GM18526 (cell line): ENCODE measurements at regions not wholly inside any gene's neighbourhood (a gene's known extent, or its start where the extent isn't known, plus 50 kb on each side); places are given as distances from the start of the nearest gene placed in this dataset.

ENCODE experiments used
- POLR2A ChIP-seq: IDR thresholded peaks from 3 replicates; pipeline ENCODE4 v1.6.1; 2011; ENCODE audit not compliant: insufficient read length; ENCODE audit errors: extremely low read depth

DNA sequence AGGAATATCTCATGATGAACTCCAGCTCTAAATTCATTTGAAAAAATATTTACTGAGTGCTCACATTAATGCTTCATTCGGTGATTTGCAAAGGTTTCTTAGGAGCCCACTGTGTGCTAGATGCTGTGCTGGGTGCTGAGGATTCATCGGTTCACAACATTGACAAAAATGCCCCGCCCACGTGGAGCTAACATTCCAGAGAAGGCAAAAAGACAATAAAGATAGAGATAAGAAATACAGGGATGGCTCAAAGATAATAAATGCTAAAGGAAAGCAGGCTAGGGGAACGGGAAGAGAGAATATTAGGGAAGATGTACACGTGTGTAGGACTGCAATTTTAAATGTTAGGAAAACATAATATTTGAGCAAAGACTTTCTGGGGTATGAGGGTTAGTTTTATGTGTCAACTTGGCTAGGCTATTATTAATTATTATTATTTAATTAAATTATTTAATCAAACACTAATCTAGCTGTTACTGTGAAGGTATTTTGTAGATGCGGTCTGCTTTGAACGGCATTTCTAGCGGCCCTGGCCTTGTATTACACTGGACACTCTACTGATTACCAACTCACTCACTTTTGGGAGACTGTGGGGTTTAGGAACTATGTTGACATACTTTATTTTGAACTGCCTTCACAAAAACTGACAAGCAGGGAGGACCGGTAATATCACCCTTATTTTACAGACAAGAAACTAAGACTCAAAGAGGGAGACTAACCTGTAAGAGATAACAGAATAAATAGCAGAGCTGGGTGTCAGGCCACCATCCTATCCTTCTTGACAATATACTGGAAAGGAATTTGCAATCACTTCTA lies 61.9 kb upstream of the IRF2 start:
- TF ChIP-seq POLR2A: no peak

DNA sequence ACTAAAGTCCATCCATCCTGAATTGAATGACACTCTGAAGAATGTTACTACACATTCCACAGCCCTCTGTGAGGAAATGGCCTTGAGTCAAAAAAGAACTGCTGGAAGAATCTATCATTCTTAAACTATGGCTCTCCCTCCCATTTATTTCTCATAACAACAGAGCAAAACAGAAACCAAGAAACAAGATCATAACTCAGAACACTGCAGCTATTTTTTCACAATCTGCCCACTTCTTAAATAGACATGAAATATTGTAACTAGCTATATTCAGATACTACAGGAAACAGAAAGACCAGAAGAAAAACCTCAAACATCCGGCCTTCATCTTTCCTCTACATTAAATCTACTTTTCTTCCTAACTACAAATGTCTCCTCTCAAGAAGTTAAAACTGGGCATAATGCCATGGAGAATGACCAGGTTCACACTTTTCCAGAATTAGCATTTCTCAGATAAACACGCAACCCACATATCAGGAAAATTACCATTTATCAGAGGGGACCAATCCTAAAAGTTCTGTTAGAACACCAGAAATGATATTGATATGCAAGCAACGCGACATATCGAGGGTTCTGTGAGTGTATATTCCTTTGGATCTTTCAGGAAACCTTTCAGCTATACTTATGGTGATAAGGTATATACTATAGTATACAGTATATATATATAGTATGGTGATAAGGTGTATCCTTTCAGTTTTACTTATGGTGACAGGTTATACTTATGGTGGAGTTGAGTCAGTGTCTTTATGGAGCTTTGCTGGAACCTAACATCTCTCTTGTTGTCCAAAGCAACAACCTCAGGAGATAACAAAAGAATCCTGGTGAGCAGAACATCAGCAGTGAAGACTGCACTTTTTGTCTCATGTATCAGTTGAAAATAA lies 60.4 kb upstream of the IRF2 start:
- no peak for TF ChIP-seq POLR2A

DNA sequence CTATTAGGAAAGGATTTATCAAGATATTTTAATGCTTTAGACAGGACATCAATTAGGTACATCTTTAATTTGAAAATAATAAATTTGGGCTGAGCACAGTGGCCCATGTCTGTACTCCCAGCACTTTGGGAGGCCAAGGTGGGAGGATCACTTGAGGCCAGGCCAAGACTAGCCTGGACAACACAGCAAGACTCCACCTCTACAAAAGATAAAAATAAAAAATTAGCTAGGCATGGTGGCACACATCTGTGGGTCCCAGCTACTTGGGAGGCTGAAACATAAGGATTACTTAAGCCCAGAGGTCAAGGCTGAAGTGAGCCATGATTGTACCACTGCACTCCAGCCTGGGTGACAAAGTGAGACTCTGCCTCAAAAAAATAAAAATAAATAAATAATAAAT lies 59.6 kb upstream of the IRF2 start:
- TF ChIP-seq POLR2A: no peak

DNA sequence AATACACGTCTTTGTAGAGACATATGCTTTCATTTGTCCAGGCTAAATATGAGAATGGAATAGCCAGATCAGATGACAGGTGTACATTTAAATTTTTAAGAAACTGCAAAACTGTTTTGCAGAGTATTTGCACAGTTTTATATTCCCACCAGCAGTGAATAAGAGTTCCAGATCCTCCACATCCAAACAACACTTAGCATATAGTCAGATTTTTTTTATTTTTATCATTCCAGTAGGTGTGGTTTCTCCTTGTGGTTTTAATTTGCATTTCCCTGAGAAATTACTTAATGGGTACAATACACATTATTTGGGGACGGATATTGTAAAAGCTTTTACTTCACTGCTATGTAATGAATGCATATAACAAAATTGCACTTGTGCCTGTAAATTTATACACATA lies 56.7 kb upstream of the IRF2 start:
- no peak for TF ChIP-seq POLR2A

DNA sequence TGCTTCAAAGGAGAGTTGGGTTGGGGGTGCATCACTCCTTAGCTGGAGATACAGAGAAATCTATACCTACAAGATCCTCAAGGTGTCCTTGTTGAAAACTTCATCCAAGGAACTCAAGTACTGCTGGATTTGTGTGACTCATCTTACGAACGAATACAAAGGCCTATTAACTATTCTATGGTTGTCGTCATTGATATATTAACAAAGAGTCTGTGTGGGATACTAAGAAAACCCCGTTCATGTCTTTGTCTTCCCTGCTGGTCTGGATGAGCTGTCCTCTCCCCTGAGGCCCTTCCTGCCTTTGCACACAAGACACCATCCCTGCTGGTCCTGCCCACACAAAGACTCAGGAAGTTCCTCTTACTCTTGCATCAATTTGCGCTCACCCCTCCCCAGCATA lies 54.9 kb upstream of the IRF2 start:
- no peak for TF ChIP-seq POLR2A

- no peak for TF ChIP-seq POLR2A
Measured at GRCh38 chr4:184528713-184529112, 54.4 kb upstream of the IRF2 start.

- no peak for TF ChIP-seq POLR2A
Measured at GRCh38 chr4:184528051-184528450, 53.7 kb upstream of the IRF2 start.

- no peak for TF ChIP-seq POLR2A
Measured at GRCh38 chr4:184526228-184526627, 51.9 kb upstream of the IRF2 start.
